Activated naive CD4-positive, alpha-beta T cell treated with anti-CD3 and anti-CD28 coated beads, Interleukin-2, amount 50 U/mL, for 72 hours (primary cell): ENCODE measurements at regions not wholly inside any gene's neighbourhood (a gene's known extent, or its start where the extent isn't known, plus 50 kb on each side); places are given as distances from the start of the nearest gene placed in this dataset.

Experiments
- ATAC-seq, 2 donors: fragments of 150-1000 bp; cut with Tn5 transposase; 2 replicates each; pipeline ENCODE4 v1.10.0; 2021; ENCODE audit warnings: mild to moderate bottlenecking in 2 of 2, moderate library complexity in 2 of 2
- DNase-seq, 2 donors: peaks; one replicate each; pipeline ENCODE4 v3.0.0; 2021 to 2022; ENCODE audit warnings: low spot score in 2 of 2
- H3K27ac Mint-ChIP-seq, 2 donors: one replicate each; pipeline ENCODE4 v1.8.0; 2022; ENCODE audit warnings: mild to moderate bottlenecking in 2 of 2, mixed read lengths in 2 of 2
- H3K36me3 Mint-ChIP-seq, 2 donors: one replicate each; pipeline ENCODE4 v1.8.0; 2022; ENCODE audit warnings: mixed read lengths in 2 of 2
- H3K9me3 Mint-ChIP-seq, 2 donors: one replicate each; pipeline ENCODE4 v1.8.0; 2022; ENCODE audit warnings: mixed read lengths in 2 of 2

- Mint-ChIP-seq H3K36me3 (peaks cover 0 to 5% of the 10 kb centered on the region in 2 donors), H3K9me3 (peaks cover 0 to 5% of the 10 kb centered on the region in 2 donors)
- ATAC-seq, result no peak
Observed at GRCh38 chr10:117720931-117721835, 178.6 kb downstream of the EMX2 start.

DNA sequence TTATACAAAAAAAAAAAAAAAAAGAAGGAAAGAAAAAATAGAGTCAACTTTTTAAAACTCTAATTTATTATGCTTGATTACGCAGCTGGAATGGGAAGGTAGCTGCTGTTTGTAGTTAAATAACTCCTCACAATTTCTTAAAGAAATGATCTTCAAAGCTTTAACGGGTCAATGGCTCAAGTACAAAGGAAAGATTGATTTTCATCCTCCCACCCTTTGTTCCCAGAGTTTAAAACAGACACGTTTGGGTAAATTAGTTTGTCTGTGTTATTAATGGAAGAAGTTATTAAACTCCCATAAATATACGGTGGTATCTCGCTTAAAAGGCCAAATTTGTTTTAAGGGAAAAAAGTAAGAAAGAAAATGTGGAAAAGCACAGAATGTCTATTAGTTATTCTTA, 179.3 kb downstream of the EMX2 start:
- ATAC-seq (no peak), DNase-seq (no peak)
- peaks cover 0 to 5% of the 10 kb centered on the region in 2 donors for H3K36me3 Mint-ChIP-seq
- H3K27ac Mint-ChIP-seq, result no peak overlapping the region
- H3K9me3 Mint-ChIP-seq, result peaks cover 0 to 5% of the 10 kb centered on the region in 2 donors

More at GRCh38 chr10:117720931-117721835, 178.6 kb downstream of the EMX2 start:
- no peak for DNase-seq
- H3K27ac Mint-ChIP-seq, result no peak overlapping the region

DNA sequence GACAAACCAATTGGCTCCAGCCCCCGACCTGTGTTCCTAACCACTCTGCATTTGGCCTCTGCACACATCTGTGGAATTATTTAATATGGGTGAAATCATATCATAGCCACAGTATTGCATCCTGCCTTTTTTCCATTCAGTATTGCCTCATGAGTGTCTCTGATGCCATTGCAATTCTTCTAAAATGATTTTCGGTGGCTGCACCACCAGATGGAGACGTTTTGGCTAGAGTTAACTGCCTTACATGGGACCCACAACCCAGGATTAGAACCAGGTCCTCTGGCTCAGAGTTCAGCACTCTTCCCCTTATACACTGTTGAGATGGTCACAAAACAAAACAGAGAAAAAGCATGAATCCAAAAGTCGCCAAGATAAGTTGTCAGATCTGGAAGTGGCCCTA, 180.8 kb downstream of the EMX2 start:
- Mint-ChIP-seq H3K9me3 (peaks cover 0 to 5% of the 10 kb centered on the region in 2 donors), H3K36me3 (peaks cover 0 to 5% of the 10 kb centered on the region in 2 donors), H3K27ac (no peak overlapping the region)
- no peak for DNase-seq
- ATAC-seq, result no peak

- peaks cover 0 to under 1% of the 10 kb centered on the region in 2 donors for H3K36me3 Mint-ChIP-seq
- H3K27ac Mint-ChIP-seq, result no peak overlapping the region
- peaks cover 0 to 5% of the 10 kb centered on the region in 2 donors for H3K9me3 Mint-ChIP-seq
- no peak for ATAC-seq
- no peak for DNase-seq
Observed at GRCh38 chr10:117725993-117726392, 183.4 kb downstream of the EMX2 start.

- H3K9me3 Mint-ChIP-seq, result peaks cover 0 to 5% of the 10 kb centered on the region in 2 donors
Observed at GRCh38 chr10:117726596-117727295, 184.2 kb downstream of the EMX2 start.

GRCh38 chr10:117727421-117727820, 184.9 kb downstream of the EMX2 start:
- H3K9me3 Mint-ChIP-seq, result peaks cover 0 to 5% of the 10 kb centered on the region in 2 donors
- DNase-seq, result no peak

More at GRCh38 chr10:117726596-117727295, 184.2 kb downstream of the EMX2 start:
- DNase-seq (no peak), ATAC-seq (no peak)
- Mint-ChIP-seq H3K36me3 (no peaks in the 10 kb centered on the region), H3K27ac (no peak overlapping the region)

DNA sequence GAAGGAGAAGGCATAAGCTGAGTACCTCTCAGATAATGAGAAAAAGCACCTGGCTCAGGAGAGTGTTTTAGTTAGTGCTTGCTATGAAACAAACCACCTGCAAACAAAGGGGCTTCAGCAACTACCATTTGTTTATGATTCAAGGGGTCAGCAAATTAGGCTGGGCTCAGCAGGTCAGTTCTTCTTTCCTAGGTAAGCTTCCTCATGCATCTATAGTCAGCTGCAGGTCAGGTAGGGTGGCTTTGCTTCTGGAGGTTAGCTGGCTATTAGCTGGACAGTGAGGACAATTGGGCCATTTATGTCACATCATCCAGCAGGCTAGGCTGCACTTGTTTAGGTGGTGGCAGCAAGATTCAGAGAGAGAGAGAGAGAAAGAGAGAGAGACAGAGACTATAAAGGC, 185.5 kb downstream of the EMX2 start:
- Mint-ChIP-seq H3K36me3 (no peaks in the 10 kb centered on the region), H3K27ac (no peak overlapping the region), H3K9me3 (peaks cover 0 to 5% of the 10 kb centered on the region in 2 donors)
- ATAC-seq (no peak), DNase-seq (no peak)

More at GRCh38 chr10:117727421-117727820, 184.9 kb downstream of the EMX2 start:
- no peak overlapping the region for H3K27ac Mint-ChIP-seq
- H3K36me3 Mint-ChIP-seq, result no peaks in the 10 kb centered on the region
- ATAC-seq, result no peak

GRCh38 chr10:117729156-117729555, 186.6 kb downstream of the EMX2 start:
- Mint-ChIP-seq H3K36me3 (no peaks in the 10 kb centered on the region), H3K9me3 (peaks cover 0 to 5% of the 10 kb centered on the region in 2 donors), H3K27ac (no peak overlapping the region)
- no peak for DNase-seq
- no peak for ATAC-seq

GRCh38 chr10:117731121-117731791, 188.7 kb downstream of the EMX2 start:
- Mint-ChIP-seq H3K36me3 (peaks cover 0 to 9% of the 10 kb centered on the region in 2 donors), H3K27ac (no peak overlapping the region), H3K9me3 (no peaks in the 10 kb centered on the region)
- DNase-seq, result no peak
- no peak for ATAC-seq

DNA sequence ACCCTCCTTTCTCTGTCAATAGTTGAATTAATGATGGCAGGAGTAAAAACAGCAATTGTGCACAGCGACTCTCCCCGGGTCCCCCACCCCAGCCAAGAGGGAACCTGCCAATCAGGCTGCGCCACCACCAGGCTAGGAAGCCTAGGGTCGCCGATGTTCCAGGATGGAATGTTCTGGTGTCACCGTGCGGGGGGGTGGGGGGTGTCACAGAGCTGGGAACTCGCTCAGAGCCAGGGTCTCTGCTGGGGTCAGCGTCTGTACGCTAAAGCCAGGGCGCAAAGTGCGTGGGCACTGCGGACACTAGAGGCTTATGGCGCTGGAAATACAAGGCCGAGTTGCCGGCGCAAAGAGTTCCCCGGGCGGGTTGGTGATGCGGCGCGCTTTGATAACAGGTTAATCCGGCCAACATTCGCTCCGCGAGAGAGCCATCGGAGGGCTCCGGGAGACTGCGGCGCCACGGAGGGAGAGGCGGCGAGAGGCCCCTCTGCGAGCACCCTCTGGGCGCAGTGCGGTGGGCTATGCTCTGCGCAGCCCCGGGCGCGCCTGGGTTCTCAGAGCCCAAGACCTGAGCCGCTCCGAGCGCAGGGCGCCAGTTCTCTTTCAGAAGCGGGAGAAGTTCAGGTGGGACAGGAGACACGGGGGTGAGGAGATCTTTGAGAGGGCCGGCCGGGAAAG, 192.3 kb downstream of the EMX2 start:
- DNase-seq, result no peak
- Mint-ChIP-seq H3K9me3 (no peaks in the 10 kb centered on the region), H3K27ac (no peak overlapping the region), H3K36me3 (peaks cover 0 to 9% of the 10 kb centered on the region in 2 donors)
- ATAC-seq, result no peak

- Mint-ChIP-seq H3K9me3 (no peaks in the 10 kb centered on the region), H3K36me3 (peaks cover 0 to 9% of the 10 kb centered on the region in 2 donors), H3K27ac (no peak overlapping the region)
- DNase-seq, result no peak
- no peak for ATAC-seq
Observed at GRCh38 chr10:117736655-117737054, 194.1 kb downstream of the EMX2 start.

GRCh38 chr10:117740088-117740487, 197.5 kb downstream of the EMX2 start:
- peaks cover 0 to 9% of the 10 kb centered on the region in 2 donors for H3K36me3 Mint-ChIP-seq
- DNase-seq (no peak), ATAC-seq (no peak)
- no peaks in the 10 kb centered on the region for H3K9me3 Mint-ChIP-seq
- H3K27ac Mint-ChIP-seq, result no peak overlapping the region

GRCh38 chr10:117740691-117741222, 198.2 kb downstream of the EMX2 start:
- Mint-ChIP-seq H3K27ac (no peak overlapping the region), H3K9me3 (no peaks in the 10 kb centered on the region), H3K36me3 (peaks cover 0 to 5% of the 10 kb centered on the region in 2 donors)
- no peak for ATAC-seq
- DNase-seq, result no peak

- H3K27ac Mint-ChIP-seq, result no peak overlapping the region
- ATAC-seq, result no peak
- no peaks in the 10 kb centered on the region for H3K9me3 Mint-ChIP-seq
Observed at GRCh38 chr10:117741524-117741923, 199.0 kb downstream of the EMX2 start.

GRCh38 chr10:117743509-117743908, 201.0 kb downstream of the EMX2 start:
- H3K9me3 Mint-ChIP-seq, result no peaks in the 10 kb centered on the region
- DNase-seq (no peak), ATAC-seq (no peak)
- H3K27ac Mint-ChIP-seq, result no peak overlapping the region
- no peaks in the 10 kb centered on the region for H3K36me3 Mint-ChIP-seq

More at GRCh38 chr10:117741524-117741923, 199.0 kb downstream of the EMX2 start:
- H3K36me3 Mint-ChIP-seq, result no peaks in the 10 kb centered on the region
- no peak for DNase-seq

DNA sequence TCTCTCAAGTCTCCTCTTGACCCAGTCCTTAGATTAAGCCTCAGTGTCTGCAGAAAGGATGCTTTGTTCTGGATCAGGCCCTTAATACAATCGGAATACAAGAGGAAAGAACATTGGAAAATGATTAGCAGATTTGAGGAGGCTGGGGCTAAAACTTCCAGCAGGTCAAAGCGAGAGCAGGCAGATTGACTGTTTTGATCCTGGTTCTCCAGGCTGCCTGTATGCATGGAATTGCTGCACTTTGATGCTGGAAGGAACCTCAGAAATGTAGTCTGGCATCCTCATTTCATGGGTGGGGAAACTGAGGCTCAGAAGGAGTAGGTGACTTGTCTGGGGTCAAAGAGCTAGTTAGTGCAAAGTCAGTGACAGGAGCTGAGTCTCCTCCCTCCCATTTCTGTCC, 202.8 kb downstream of the EMX2 start:
- H3K27ac Mint-ChIP-seq, result no peak overlapping the region
- ATAC-seq, result no peak
- DNase-seq, result no peak
- H3K9me3 Mint-ChIP-seq, result no peaks in the 10 kb centered on the region
- H3K36me3 Mint-ChIP-seq, result no peaks in the 10 kb centered on the region
